Right lung (tissue), 2 donors: ENCODE measurements at regions not wholly inside any gene's neighbourhood (a gene's known extent, or its start where the extent isn't known, plus 50 kb on each side); places are given as distances from the start of the nearest gene placed in this dataset.
"Not testable (repeated sequence)": the region's sequence is repeated elsewhere in the genome, so short reads cannot be mapped to it uniquely, and the experiment has no call there.

Source experiments
- DNase-seq, 2 donors: peaks; one replicate each; pipeline ENCODE4 v3.0.0-alpha.2; 2013

- DNase-seq: peak; percentile 9 to 21
These were observed 210.8 kb upstream of the PROX1 start for GRCh38 chr1:213776969-213777368.

- no peak for DNase-seq
These were observed 208.5 kb upstream of the PROX1 start for GRCh38 chr1:213779228-213779627.

GRCh38 chr1:213782941-213783672 lies 204.7 kb upstream of the PROX1 start:
- DNase-seq: no peak

- peak in 1 of 2 donors; percentile 10 for DNase-seq
These were observed 203.9 kb upstream of the PROX1 start for GRCh38 chr1:213783893-213784292.

- no peak for DNase-seq
These were observed 201.1 kb upstream of the PROX1 start for GRCh38 chr1:213786683-213787082.

- no peak for DNase-seq
These were observed 197.2 kb upstream of the PROX1 start for GRCh38 chr1:213790565-213790964.

- no peak for DNase-seq
These were observed 194.2 kb upstream of the PROX1 start for GRCh38 chr1:213793482-213794067.

- no peak for DNase-seq
These were observed 191.2 kb upstream of the PROX1 start for GRCh38 chr1:213796525-213796924.

GRCh38 chr1:213808288-213808687 lies 179.5 kb upstream of the PROX1 start:
- not testable (repeated sequence) for DNase-seq

- DNase-seq: no peak
These were observed 170.6 kb upstream of the PROX1 start for GRCh38 chr1:213817156-213817555.

- no peak for DNase-seq
These were observed 167.2 kb upstream of the PROX1 start for GRCh38 chr1:213820362-213821149.

- DNase-seq: no peak
These were observed 166.4 kb upstream of the PROX1 start for GRCh38 chr1:213821175-213821942.

GRCh38 chr1:213821943-213822334 lies 165.8 kb upstream of the PROX1 start:
- DNase-seq: no peak

GRCh38 chr1:213826891-213827290 lies 160.9 kb upstream of the PROX1 start:
- DNase-seq: no peak

GRCh38 chr1:213828867-213829266 lies 158.9 kb upstream of the PROX1 start:
- DNase-seq: no peak

GRCh38 chr1:213829780-213830179 lies 158.0 kb upstream of the PROX1 start:
- DNase-seq: no peak

- DNase-seq: no peak
These were observed 157.4 kb upstream of the PROX1 start for GRCh38 chr1:213830371-213830770.

GRCh38 chr1:213840575-213840974 lies 147.2 kb upstream of the PROX1 start:
- no peak for DNase-seq

- DNase-seq: no peak
These were observed 143.1 kb upstream of the PROX1 start for GRCh38 chr1:213844632-213845031.

- DNase-seq: no peak
These were observed 135.7 kb upstream of the PROX1 start for GRCh38 chr1:213852107-213852506.

- no peak for DNase-seq
These were observed 129.2 kb upstream of the PROX1 start for GRCh38 chr1:213858581-213858980.

GRCh38 chr1:213861841-213862240 lies 125.9 kb upstream of the PROX1 start:
- DNase-seq: no peak
